HUDEP-2 (cell line): ENCODE measurements at regions not wholly inside any gene's neighbourhood (a gene's known extent, or its start where the extent isn't known, plus 50 kb on each side); places are given as distances from the start of the nearest gene placed in this dataset.

Experiments
- DNase-seq, 76 experiments: peaks; one replicate each; lab custom pipeline; 2025; ENCODE audit not compliant: unreplicated experiment in 76 of 76; lab: John Stamatoyannopoulos, UW

DNA sequence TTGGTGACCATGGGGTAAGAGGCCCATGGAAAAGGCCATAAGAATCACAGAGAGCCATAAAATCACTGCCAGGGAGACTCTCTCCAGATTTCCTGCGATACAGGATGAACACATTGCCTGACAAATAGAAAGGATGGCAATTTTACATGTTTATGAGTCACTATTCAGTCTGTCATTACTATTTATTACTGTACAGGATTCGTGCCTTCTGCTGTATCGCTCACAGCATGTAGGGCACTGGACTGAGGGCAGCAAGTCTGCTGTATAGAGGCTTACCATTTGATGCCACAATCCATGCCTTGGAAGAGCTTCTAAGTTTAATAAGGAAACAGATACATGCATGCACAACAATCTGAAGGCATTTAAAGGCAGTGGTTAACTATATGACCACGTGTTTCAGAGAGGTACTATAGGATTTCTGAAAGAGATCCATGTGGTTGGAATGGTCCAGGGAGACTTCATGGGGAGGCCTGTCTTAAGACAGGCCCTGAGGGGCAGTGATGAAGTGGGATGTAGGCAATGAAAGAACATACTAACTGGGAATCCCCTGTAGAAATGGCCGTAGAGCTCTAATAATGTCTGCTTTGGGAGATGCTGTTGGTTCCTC is 702.4 kb upstream of the RAB6C start:
- DNase-seq: no peak

- no peak for DNase-seq
Measured at GRCh38 chr2:129277585-129277981, 701.9 kb upstream of the RAB6C start.

DNA sequence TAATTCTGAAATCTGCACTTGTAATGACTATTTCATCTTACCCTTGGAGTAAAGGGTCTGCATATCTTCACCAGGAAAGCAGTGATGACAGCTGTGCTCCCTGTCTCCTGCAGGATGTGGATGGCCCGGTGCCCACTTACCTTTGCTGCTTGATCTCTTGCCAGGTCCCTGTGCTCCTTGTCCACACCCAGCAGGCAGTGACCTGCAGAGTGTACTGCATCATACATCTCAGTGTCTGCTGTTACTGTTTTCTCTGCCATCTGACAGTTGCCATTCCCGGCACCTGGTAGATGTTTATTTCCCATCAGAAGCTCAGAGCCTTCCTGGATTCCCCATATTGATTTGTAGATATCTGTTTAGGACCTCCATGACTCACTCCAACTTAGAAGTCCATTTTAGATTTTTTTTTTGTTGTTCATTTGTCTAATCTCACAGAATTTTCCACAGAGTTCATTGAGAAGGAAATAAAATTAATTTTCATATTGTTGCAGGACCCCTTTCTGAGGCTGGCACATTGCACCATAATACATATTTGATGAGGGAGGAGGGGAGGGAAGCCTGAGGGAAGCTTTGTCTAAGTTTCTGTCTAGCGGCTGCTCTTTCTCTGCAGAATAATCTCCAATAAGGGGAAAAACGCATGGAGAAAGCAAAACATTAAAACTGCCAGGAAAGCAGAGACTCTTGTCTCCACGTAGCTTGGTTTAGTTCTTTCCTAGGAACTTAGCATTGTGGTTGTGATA is 697.5 kb upstream of the RAB6C start:
- DNase-seq: no peak

DNA sequence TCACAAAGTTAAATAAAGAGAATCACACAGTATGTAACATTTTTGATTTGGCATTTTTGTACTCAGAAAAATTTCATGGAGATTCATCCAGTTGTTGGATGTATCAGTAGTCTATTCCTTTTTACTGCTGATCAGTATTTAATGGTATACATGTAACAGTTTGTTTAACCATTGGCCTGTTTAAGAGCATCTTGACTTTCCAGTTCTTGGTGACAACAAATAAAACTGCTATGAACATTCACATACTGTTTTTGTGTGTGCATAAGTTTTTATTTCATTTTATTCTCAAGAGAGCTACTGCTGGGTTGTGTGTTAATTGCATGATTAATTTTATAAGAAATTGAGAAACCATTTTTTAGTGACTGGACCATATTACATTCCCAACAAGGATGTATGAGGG is 694.5 kb upstream of the RAB6C start:
- DNase-seq: no peak

GRCh38 chr2:129293326-129293725 is 686.1 kb upstream of the RAB6C start:
- DNase-seq: no peak

DNA sequence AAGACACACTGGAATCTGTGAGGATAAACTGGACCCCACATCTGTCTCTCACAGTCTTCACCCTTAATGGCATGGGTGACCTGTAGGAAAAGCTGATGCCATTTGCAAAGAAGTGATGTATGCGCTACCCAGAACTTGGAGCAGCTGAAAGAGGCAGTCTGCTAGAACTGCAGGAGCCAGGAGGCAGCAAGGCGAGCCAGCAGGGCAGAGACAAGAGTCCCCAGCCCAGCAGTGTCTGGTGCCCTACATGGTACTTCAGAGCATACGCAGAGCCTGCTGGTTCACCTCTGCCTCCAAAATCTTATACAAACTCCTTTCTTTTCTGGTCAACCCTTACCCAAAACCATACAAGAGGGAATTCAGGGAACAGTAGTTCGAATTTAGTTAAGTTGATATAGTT is 683.1 kb upstream of the RAB6C start:
- no peak for DNase-seq

- DNase-seq: no peak
Measured at GRCh38 chr2:129296806-129297205, 682.7 kb upstream of the RAB6C start.

DNA sequence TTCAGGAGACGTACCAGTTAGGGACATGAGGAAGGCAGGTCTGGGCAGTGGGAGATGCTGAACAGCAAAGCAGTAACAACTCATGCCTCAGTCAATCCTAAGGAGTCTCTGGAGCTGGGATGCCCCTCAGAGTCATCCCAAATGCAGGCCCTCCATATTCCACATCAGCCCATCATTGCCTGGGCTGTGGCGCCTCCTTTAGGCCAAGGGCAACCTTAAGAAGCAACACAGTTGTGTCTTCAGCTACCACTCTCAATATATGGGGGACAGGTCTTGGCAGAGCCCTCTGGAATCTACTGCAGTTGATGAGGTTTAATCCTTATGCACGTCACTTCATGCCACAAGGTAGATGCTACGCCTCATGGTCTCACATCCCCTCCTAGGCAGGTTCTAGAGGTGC is 682.0 kb upstream of the RAB6C start:
- DNase-seq: no peak

DNA sequence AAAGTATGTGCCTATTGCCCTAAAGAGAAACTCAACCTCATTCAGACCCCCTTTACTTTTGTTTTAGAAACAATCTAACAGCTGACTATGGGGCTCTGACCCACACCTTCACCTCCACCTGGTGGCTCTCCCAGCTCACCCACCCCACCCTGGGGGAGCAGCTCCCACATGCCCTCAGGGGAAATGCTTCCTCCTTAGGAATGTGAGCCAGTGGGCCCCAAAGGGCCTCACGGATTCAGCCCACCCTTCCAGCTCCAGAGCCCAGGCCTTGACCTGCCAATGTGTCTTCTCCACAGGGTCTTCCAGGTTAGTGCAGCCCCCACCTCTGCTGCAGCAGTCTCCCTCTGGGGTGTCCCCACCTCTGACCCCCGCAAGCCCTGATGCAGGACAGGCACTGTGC is 680.1 kb upstream of the RAB6C start:
- no peak for DNase-seq

GRCh38 chr2:129299756-129300155 is 679.7 kb upstream of the RAB6C start:
- no peak for DNase-seq

GRCh38 chr2:129300456-129300855 is 679.0 kb upstream of the RAB6C start:
- no peak for DNase-seq

DNA sequence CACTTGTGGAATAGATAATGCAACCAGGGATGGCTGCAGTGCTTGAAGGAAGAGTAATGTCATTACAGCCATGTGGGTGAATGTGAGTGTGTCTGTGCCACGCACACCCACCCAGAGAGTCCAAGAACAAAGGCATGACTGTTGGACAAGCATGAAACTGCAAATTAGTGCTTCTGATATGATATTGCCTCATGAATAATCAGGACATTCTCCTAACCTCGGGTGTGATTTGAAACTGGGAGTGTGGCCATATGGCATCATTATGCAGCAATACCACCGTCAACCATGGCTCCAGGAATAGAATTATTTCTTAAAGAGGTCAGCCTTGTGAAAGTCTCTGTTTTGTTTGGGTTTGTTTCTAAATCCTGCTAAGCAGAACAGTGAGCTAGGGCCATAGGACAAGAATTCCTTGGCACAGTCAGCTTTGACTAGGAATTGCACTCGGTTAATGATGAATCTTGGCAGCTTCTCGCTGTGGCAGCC is 678.0 kb upstream of the RAB6C start:
- no peak for DNase-seq

GRCh38 chr2:129302106-129302505 is 677.4 kb upstream of the RAB6C start:
- no peak for DNase-seq

- no peak for DNase-seq
Measured at GRCh38 chr2:129302561-129303183, 676.8 kb upstream of the RAB6C start.

DNA sequence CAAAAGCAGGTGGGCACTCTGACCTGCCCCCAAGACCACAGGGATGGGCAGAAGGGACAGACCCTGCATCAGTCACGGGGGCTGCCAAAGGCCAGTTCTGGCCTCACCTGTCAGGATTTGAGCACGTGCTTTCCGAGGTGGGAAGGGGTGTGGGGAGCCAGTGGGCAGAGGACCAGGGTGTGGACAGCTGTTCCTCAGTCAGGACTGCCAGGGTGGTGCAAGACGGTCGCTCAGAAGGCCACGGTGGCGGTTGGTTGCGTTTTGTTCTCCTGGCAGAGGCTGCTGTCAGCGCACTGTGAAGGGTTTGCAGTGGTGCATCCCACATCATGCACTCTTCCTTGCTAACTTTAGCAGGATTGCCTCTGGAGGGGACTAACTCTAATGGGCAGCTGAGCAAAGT is 665.3 kb upstream of the RAB6C start:
- DNase-seq: no peak

DNA sequence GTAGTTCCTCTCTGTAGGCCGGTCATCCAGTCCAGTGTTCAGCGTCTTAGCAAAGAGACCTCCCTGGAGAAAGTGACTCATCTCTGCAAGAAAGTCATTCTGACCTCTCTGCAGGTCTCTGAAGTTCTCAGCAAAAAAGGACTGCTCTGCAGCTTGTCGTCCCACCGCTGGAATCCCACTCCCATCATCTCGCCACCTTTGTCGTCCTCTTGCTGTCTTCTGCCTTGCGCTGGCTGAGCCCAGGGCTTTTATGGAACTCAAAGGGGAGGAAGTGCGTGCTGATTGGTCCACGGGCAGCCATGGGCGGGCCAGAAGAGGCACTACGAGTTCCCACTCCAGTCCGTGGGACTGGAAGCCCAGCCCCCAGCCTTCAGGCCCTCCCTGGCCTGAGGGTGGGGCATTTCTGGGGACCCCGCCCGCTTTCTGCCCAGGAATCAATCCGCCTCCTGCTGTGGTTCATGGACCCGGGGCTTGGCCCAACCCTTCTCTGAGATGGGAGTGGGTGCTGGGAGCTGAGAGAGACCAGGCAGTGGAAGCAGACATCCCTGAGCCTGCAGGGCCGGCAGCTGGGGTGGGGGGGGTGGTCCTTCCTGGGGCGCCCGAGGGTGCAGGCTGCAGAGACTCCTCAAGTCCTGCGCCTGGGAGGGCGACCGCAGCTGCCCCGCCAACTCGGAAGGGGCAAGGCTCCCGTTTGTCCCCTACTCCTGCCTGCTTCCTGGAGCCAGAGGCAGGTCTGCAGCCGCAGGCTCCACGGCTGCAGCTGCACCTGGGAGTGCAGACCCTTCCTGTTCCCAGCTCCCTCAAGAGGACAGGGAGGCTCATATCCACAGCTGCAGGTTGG is 660.7 kb upstream of the RAB6C start:
- no peak for DNase-seq

DNA sequence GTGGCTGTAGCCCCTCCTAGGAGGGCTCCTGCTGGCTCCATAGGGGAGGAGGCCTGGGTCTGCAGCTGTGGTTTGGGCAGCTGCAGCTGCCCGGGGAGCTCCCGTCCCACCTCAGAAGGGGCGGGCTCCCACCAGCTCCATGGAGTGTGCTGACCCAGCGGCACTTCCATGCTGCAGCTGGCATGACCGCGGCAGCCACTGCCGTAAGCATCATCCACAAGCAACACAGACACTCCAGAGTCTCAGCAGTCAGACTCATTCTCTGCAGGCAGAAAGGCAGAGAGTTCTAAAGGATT is 660.1 kb upstream of the RAB6C start:
- no peak for DNase-seq

DNA sequence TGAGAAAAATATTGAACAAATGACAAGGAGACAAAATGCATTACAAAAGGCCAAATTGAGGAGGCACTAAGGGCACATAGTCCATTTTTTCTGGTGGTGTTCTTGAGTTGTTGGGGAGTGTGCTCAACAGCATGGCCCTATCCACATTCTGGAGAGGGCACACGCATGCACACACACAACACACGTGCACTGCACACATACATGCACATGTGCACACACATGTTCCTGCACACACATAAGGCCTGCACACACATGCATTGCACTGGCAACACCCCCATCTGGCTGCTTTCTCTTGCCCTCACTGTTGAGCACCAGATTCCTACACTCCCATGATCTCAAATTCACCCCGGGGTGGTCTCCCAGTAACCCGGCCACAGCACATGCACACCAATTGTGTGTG is 659.2 kb upstream of the RAB6C start:
- no peak for DNase-seq

DNA sequence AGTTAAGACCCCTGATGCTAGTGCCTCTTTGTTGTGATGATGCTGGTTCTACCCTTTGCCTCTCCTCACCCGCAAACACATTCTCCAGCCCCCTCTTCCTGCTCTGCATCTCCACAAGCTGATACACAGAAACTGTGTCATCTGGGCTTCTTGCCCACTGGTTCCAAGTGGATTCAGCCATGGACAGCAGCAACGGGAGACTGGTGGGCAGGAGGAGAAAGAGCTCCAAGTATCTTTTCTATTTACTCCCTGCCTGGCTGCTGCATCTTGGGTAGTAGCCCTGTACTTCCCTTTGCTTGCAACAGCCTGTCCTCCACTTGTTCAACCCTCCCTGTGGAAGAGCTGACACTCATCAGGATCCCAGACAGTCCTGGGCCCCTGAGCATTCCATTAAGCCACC is 655.1 kb upstream of the RAB6C start:
- no peak for DNase-seq

DNA sequence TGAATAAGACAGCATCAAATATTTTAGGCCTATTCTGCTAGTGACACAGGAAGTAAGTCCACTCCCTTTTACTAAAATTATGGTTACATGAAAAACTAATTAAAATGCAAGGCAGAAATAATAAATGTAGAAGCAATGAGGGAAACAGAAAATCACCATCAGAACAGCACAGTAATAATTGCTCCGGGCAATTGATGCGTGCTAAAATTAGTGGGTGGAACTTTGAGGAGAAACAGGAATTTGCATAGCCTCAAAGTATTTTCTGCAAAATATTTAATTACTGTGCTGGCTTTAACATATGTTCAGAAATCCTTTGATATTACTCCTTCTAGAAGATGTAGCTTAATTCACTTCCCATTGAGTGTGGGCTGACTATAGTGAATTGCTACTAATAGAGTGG is 654.3 kb upstream of the RAB6C start:
- DNase-seq: no peak

DNA sequence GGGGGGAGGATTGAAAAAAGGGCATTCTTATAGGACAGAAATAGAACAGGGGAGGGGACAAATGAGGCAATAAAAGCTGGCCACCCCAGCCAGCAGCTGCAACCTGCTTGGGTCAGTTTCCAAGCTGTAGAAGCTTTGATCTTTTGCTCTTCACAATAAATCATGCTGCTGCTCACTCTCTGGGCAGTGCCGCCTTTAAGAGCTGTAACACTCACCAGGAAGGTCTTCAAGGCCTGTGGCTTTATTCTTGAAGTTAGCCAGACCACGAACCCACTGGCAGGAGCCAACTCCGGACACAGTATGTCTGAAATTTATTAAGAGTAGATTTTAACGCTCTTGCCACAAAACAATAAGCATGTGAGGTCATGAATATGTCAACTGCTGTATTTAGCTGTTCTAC is 649.9 kb upstream of the RAB6C start:
- DNase-seq: no peak
